SK-N-SH (cell line): ENCODE measurements at regions not wholly inside any gene's neighbourhood (a gene's known extent, or its start where the extent isn't known, plus 50 kb on each side); places are given as distances from the start of the nearest gene placed in this dataset.

Experiments
- EP300 ChIP-seq, 2 experiments: IDR thresholded peaks; 2 replicates each; pipeline versions ENCODE4 v1.4.0 to v1.6.1; 2012; ENCODE audit warnings: borderline replicate concordance in 1 of 2, low read depth in 1 of 2, low read length in 1 of 2
- TCF12 ChIP-seq: IDR thresholded peaks from 2 replicates; pipeline ENCODE4 v1.4.0; 2012
- TF ChIP-seq, protein P1 (sequence below): fragments of 200-600 bp; sonication (generic); IDR thresholded peaks from 2 replicates; pipeline ENCODE4 v1.6.1; 2017; ENCODE audit warnings: antibody characterized with exemption, mild to moderate bottlenecking, moderate library complexity

GRCh38 chr15:26028086-26028740 is 165.1 kb upstream of the ATP10A start:
- TF ChIP-seq TCF12: no peak
- TF ChIP-seq EP300 (IDR thresholded peaks at IDR 0.05; ENCODE audit: borderline replicate concordance in 1 of 2, low read depth in 1 of 2, low read length in 1 of 2): no peak
- TF ChIP-seq, protein P1, sequence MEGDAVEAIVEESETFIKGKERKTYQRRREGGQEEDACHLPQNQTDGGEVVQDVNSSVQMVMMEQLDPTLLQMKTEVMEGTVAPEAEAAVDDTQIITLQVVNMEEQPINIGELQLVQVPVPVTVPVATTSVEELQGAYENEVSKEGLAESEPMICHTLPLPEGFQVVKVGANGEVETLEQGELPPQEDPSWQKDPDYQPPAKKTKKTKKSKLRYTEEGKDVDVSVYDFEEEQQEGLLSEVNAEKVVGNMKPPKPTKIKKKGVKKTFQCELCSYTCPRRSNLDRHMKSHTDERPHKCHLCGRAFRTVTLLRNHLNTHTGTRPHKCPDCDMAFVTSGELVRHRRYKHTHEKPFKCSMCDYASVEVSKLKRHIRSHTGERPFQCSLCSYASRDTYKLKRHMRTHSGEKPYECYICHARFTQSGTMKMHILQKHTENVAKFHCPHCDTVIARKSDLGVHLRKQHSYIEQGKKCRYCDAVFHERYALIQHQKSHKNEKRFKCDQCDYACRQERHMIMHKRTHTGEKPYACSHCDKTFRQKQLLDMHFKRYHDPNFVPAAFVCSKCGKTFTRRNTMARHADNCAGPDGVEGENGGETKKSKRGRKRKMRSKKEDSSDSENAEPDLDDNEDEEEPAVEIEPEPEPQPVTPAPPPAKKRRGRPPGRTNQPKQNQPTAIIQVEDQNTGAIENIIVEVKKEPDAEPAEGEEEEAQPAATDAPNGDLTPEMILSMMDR: no peak
